NCI-H1092 treated with DMSO at 0.1 percent for 48 hours (cell line): ENCODE measurements at regions not wholly inside any gene's neighbourhood (a gene's known extent, or its start where the extent isn't known, plus 50 kb on each side); places are given as distances from the start of the nearest gene placed in this dataset.

Source experiments
- DNase-seq: peaks from one replicate; lab custom pipeline; 2025; lab: John Stamatoyannopoulos, UW

DNA sequence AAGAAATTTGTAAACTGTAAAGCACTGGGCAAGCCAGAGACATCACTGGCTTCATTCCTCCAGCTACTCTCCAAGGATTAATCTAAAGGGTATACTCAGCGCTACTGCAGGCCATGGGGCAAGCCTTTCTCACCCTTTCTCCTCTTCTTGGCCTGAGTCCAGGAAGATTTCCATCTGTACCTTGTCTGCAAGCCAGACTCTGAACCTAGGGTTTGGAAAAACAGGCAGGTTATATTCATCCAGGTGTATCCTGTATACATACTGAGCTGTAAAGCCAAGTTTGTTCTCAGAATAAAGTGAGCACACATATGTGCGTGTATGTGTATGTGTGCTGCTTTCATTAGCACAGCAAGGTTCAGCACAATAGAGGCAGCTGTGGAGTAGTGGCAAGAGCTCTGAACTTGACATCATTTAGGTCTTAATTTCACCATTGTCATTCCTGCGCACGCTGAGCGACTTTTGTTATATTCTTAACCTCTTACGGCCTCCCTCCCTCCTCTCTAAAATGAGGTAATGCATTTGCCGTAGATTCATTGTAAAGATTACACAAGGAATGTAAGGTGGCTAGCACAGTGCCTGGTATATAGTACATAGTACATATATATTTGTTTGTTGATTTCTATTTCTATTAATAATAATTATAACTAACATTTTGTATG is 128.1 kb upstream of the JUN start:
- DNase-seq, result no peak

DNA sequence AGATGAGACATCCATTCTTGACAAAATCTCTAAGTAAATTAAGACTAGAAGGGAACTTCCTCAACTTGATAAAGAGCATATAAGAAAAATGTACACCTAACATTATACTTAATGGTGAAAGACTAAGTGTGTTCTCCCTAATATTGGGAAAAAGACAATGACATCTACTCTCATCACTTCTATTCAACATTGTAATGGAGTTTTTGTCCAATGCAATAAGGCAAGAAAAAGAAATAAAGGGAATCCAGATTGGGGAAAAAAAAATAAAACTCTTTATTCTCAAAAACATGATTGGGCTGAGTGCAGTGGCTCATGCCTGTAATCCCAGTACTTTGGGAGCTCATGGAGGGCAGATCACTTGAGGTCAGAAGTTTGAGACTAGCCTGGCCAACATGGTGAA is 131.1 kb upstream of the JUN start:
- DNase-seq, result no peak

DNA sequence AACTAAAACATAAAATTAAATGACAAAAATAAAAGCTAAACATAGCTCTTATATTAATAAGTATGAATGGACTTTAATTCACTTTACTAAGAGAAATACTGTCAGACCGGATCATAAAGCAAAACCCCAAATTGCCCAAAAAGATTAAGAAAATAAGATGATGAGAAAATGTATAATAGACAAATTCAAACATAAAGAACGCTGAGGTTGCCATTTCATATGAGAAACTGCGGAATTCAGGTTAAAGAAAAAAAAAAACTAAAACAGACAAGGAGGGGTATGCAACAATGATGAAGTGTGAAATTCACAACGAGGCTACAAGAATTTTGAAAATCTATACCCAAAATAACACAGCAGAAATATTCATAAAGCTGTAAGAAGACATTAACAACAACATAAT is 133.6 kb upstream of the JUN start:
- no peak for DNase-seq

DNA sequence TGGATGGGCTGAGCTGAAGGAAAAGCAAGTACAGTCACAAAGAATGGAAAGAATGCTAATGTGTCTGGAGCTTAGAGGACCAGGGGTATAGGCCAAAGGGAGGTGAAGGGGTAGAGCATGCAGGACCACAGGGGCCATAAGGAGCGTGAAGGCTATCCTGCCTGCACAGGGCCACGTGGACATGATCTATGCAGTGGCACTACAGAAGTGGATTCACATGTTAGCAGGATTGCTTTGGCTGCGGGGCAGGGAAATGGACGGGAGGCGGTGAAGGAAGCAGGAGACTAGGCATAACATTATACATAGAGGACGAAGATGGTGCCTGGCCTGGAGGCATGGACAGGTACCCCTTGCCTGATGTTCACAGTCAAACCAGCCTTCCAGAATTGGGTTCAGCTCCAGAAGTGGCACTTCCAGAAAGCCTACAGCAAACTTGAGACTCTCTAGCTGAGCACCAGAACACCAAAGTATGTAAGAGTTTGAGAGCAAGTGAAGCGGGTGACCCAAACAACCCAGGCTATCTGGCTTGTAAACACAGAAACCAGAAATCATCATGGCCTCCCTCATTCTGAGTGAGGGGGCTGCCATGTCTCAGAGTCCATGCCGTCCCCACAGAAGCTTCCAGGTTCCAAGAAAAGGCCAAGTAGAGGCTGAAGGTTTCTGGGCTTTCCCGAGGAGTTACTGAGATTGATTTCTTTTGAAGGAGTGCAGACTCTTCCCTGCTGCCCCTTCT is 135.5 kb upstream of the JUN start:
- no peak for DNase-seq

DNA sequence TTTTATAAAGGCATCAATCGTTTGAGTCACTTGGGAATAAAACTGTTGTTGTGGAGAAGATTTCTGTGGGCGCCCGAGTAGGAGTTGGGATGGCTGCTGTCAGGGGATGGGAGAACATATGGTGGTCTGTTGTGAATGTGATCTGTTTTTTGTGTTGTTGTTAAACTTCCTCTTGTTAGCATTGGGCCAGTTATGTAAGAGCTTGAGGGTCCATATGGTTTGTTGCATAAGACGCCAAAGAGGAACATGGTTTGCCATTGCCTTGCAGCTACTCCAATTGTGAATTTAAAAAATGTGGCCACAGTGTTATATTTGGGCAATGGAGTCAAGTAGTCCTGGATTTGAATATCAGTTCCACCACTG is 136.1 kb upstream of the JUN start:
- DNase-seq, result no peak

DNA sequence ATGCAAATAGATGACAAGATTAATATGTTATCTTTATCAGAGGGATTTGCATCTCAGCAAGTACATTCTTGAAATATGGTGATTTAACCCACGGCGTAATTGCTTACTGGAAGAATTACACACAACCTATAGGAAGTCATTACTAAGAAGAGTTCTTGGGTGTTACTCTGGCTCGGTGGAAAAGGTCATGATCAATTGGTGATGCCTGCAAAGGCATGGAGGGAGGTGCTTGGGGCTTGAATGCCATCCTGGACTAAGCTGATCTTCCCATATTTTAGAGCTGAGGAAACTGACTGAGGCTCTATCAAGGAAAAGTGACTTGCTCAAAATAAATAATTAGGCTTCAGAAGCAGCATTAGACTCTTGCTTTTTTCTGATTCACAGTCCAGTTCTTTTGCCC is 137.5 kb upstream of the JUN start:
- DNase-seq, result no peak

DNA sequence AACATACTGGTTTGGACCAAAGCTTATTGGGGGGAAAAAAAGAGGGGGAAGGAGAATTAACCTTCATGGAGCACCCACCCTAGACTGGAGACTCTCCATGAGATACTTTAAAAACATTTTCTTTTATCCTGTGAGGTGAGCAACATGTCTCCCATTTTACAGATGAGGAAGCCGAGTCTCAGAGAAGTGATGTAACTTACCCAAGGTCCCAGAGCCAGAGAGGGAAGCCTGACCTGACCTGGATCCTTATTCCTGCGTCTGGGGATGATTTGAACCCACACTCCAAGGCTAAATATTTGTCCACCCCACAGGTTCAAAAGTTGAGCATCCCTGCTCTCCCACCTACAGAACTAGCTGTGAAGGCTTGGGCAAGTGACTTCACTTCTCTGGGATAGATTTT is 137.9 kb upstream of the JUN start:
- no peak for DNase-seq

DNA sequence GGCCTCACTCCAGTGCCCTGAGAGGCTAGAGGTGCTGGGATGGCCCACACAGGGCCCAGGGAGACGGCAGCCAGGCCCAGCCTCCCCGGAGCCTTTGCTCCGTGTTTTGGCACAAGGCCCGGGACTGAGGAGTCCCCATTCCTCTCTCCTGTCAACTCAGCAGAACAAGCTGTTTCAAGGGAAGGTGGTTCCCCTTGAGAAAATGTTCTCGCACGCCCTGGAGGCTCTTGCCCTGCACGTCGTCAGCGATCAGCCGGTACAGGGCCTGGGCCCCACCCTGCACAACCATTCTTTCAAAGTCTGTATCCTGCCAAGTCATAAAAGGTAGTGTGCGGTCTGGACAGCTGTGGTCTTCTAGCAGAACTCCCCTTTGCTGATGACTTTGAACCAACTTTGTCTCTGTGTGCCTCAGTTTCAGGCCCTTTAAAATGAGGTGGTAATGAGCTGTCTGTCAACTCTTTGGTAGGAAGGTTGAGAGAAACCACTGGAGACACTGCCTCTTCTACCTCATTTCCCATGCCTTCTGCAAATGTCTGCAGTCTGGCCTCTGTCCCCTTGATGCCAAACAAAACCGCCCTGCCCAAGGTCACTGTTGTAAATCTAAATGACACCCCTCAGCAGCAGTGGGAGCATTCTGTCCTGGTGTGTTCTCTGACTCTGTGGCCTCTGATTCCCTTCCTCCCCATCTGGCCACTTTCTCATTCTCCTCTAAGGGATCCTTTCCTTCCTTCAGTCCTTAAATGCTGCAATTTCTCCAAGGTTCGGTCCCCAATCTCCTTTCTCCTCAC is 138.6 kb upstream of the JUN start:
- DNase-seq, result no peak

DNA sequence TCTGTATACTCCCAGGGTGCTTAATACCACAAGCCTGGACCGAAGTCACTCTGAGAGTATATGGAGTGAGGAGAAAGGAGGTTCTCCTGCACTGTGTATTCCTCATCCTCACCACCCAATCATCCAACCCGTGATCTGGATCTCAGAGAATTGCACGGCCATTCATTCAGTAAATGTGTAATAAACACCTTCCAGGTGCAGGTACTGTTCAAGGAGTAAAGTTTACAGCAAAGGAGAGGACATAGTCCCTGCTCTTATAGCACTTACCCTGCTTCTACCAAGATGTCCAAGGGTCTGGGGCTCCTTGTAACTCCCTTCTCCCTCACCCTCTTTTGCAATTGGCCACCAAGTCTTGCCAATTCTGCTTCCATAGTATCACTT is 139.2 kb upstream of the JUN start:
- DNase-seq, result no peak

DNA sequence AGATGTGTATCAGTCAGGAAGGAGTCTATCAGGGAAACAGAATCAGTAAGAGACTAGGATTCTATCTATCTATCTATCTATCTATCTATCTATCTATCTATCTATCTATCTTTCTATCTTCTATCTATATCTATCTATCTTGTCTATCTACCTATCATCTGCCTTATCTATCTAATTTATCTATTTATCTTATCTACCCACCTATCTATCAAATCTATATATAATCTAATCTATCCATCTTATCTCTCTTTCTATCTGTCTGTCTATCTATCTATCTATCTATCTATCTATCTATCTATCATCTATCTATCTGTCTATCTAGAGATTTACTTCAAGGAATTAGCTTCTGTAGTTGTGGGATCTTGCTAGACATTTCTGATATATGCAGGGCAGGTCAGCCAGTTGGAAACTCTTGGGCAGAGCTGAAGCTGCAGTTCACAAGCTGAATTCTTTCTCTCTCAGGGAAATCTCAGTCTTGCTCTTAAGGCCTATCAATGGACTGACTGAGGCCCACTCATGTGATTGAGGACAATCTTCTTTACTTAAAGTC is 140.2 kb upstream of the JUN start:
- no peak for DNase-seq

DNA sequence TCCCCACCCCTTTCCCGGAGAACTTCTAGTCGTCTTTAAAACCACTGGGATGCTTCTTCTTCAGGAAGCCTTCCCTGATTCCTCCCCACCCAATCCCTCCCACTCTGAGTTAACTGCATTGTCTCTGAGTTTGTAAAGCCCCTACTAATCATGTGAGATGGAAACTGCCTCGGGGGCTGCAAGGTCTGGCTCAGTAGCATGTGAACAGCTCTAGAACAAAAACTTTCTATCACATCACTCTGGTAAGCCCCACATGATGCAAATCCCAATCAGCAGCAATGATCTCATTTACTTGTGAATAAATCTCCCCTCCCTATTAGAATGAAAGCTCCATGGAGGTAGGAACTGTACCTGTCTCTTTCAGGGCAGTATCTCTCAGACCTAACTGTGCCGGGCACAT is 141.0 kb upstream of the JUN start:
- no peak for DNase-seq

DNA sequence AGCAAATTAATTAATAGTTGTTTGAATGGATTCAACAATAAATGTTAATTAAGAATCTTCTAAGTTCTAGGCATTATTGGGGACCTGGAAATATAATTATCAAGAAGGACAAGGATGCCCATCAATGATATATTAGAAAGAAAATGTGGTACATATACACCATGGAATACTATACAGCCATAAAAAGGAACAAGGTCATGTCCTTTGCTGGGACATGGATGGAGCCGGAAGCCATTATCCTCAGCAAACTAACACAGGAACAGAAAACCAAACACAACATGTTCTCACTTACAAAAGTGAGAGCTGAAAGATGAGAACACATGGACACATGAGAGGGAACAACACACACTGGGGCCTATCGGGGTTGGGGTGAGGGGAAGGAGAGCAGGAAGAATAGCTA is 141.4 kb upstream of the JUN start:
- DNase-seq, result no peak

DNA sequence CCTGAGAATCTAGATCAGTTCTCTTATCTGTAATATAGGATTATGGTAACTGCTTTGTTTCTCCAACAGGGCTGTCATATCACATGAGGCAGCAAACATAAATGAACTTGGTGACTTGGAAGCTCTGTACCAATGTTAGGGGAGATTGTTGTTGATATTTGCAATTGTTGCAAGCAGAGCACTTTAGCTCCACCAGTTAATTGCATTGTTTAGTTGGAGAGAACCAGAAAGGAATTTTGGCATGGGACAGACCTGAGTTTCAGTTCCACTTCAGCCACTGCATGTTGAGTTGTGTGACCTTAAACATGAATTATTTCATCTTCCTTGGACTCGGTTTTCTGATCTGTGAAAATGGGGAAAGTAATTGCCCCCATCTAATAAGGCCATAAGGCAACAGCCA is 142.3 kb upstream of the JUN start:
- no peak for DNase-seq

DNA sequence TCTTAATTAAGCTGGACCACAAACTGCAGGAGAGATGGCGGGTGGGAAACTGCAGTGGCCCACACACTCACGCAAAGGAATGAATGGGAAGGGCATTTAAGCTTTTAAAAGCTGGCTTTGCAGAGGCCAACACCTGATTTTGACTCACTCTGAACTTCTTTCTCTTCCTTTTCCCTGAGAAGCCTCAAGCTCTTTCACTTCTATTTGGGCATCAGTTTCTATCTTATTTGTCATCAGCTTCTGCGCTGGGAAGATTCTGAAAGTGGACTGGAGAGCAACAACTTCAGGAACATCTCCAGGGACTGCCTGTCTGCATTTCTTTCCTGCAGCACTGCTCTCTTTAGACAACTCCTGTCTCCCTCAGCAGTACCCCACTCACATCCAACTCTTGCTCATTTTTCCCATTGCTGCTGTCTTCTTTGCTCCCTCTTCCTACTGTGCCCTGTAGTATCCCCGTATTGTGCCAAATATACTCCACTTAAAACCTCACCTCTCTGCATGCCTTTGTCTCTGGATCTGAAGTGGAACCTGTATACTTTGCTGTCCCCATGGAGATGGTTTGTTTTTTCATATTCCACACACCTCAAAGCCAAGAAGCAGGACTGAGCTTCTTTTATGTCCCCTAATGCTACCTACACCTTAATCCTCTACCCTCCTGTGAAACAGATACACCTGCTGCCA is 143.3 kb upstream of the JUN start:
- DNase-seq, result peak; percentile 7

DNA sequence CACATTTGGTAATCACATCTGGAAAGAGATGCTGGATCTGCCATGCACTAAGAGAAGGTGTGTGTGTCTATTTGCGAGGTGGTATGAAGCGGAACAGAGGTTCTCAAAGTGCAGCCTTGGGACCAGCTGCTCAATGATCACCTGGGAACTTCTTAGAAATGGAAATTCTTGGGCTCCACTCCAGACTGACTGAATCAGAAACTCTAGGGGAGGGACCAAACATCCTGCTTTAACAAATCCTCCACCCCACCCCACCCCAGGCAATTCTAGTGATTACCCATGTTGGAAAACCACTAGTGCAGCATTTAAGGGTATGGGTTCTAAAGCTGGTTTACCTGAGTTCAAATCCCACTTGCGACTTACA is 143.9 kb upstream of the JUN start:
- DNase-seq, result no peak

DNA sequence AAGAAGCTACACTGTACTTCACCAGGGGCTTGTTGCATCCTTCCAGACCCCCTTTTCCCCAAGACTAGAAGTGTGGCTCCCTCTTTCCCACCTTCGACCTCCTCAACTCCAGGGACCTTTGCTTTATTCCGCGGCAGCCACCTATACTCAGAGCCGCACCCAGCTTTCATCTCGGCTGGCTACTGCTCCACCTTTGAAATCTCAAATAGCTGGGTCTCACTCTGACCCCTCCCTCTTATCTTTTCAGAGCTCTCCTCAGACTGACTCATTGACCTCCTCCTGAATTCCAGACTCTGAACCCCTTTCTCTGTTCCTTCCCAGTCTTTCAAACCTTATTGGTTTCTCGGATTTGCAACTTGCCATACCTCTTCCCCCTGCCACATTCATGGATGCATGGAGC is 144.7 kb upstream of the JUN start:
- DNase-seq, result no peak

DNA sequence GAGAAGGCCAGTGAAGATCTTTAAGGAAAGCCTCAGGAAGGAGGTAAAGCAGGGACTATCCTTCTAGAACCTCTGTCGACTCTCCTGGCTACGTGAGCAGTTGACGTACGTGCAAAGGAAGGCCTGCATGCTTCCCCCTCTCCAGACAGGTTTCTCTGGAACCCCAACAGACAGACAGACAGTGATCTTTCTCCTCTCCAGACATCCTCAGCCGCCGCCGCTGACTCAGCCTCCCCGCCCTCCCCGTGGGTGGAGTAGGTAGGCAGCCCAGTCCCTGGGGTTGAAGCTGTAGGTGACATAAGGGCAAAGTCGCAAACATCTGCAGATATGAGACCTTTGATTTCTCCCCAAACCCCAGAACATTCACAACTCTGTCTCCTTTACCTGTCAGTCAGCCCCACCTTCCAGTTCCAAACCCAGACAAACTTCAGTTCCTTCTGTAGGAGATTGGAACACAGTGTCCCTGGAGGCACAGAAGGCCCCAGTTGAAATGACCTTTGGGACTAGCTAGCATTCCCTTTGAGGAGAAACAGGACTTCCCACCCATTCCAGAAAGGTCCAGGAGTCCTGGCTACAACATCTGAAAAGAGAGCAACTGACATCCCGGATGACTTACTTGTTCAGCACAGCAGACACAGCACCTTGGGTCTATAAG is 146.0 kb upstream of the JUN start:
- DNase-seq, result no peak

DNA sequence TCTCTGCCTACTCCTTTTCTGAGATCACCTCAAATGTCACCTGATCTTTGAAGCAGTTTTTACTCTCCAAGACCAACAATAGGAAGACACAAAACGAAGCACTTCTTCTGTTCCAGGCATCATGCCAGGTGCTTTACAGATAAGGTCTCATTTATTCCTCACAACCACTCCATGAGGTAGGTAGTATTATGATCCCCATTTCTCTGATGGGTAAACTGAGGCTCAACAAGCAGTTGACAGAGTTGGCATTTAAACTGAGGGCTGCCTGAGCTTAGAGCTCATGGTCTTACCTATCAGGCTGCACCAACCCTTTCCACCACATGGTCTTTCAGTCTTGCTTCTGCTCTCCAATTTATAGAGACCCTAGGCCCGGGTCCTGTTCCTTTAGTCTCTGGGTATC is 147.2 kb upstream of the JUN start:
- DNase-seq, result no peak

DNA sequence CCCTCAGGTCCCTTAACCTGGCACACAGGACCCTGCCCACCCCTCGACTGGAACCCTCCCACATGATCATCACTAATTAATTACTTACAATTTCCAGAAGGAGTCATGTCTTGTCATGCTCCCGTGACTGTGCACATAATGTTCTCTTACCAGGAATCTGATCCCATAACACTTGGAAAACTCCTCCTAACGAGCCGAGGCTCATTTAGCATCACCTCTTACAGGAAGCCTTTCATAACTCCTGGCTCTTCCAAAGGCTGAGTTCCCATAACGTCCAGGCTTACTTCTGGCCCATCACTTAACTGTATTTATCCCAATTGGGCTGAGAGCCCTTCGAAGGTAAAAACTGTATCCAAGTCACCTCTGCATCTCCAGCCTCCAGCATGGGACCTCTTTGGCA is 147.9 kb upstream of the JUN start:
- DNase-seq, result no peak

DNA sequence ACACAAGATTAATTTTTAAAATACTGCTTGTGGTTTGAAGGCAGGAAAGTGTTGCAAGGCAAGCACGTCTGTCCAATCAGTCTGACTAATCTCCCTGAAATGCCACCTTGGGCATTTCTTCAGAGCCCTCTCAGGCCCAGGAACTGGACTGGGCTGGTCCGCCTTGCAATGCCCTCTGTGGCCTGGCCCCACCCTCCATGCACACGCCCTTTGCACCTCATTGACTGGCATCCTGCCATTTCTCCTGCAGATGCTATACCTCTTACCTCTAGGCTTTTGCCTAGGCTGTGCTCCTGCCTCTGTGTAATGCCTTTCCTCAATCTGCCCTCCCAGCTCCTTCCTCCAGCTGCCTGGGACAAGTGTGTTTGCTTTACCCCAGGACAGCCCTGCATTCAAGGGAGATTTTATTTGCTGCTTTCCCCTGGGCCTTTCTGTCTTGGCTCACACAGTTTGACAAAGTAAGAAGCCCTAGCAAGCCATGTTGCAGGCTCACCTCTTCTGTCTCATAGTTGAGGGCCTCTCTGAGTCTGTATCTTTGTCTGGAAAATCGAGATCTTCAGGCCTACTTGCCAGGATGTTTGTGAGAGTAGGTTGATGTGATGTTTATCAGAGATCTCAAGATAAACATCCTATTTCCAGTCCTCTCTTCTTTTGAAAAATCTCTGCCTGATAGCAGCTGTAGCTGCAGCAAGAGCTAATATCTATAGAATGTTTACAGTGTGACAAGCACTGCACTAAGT is 149.2 kb upstream of the JUN start:
- peak; percentile 53 for DNase-seq

DNA sequence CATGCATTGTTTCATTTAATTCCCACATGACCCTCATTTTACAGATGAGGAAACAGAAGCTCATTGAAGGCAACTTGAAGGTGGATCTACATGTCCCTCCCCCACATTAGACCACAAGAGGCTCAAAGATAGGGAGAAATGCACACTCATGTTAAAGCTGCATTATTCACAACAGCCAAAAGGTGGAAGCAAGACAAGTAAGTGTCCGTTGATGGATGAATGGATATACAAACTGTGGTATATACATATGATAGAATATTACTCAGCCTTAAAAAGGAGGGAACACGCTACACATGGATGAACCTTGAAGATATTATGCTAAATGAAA is 149.7 kb upstream of the JUN start:
- no peak for DNase-seq

DNA sequence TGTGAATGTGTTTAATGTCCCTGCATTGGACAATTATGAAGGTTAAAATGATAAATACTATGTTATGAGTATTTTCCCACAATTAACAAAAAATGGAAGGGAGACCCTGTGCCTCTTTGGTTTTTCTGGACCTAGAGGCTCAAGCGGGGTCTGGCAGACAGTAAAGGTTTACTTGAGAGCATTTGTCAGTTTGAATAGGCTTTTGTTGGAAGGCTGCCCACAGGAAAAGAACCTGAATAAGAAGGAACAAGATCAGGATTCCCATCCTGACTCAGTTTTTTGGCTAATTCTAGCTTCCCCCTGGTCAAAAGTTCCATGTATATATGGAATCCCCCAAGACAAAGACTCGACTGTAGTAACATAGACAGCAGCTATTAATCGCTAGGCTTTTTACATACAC is 150.9 kb upstream of the JUN start:
- peak; percentile 2 for DNase-seq
